ENCODE measurements at regions not wholly inside any gene's neighbourhood (a gene's known extent, or its start where the extent isn't known, plus 50 kb on each side); places are given as distances from the start of the nearest gene placed in this dataset.
A peak's percentile ranks its signal among the peaks of the same experiment; 100 is the strongest.

DNA sequence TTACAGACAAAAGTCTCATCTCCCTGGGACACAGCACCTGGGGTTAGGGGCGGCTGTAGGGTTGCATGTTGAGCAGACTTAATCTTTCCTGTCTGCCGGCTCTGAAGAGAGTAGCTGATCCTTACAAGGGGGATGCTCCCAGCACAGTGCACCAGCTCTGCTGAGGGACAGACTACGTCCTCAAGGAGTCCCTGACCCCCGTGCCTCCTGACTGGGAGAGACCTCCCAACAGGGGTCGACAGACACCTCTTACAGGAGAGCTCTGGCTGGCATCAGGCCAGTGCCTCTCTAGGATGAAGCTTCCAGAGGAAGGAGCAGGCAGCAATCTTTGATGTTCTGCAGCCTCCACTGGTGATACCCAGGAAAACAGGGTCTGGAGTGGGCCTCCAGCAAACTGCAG lies 506.0 kb upstream of the FMR1 start:
- ATAC-seq (ENCODE audit: low read depth in 2 of 2) (no peak), DNase-seq (no peak)
- Mint-ChIP-seq H3K9me3 (peaks cover 0 to 7% (median 1%) of the 10 kb centered on the region in 7 donors), H3K27ac (no peak overlapping the region), H3K4me3 (no peak overlapping the region), H3K36me3 (no peaks in the 10 kb centered on the region), H3K27me3 (no peaks in the 10 kb centered on the region), H3K4me1 (no peaks in the 10 kb centered on the region)

DNA sequence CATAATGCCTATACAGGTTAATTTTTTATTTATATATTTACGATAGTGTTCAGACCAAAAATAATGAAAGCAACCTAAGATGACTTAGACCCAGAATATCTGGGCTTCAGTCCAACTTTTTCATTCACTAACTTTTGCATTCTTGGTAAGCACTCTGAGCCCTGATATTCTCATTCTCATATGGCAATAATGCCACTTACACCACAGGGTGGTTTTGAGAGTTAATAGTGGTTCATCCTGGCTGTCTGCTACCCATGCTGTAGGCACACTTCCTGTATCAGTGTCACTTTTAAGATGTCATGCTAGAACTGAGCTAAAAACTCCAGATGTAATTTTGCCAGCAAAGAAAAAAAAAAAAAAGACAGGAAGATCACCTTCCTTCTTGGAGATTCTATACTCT lies 508.7 kb upstream of the FMR1 start:
- H3K27me3 Mint-ChIP-seq: no peaks in the 10 kb centered on the region
- H3K36me3 Mint-ChIP-seq: no peaks in the 10 kb centered on the region
- peaks cover 0 to 8% (median 1%) of the 10 kb centered on the region in 7 donors for H3K9me3 Mint-ChIP-seq
- DNase-seq: no peak
- H3K27ac Mint-ChIP-seq: no peak overlapping the region
- no peaks in the 10 kb centered on the region for H3K4me1 Mint-ChIP-seq
- H3K4me3 Mint-ChIP-seq: no peak overlapping the region
- no peak for ATAC-seq (ENCODE audit: low read depth in 2 of 2)

DNA sequence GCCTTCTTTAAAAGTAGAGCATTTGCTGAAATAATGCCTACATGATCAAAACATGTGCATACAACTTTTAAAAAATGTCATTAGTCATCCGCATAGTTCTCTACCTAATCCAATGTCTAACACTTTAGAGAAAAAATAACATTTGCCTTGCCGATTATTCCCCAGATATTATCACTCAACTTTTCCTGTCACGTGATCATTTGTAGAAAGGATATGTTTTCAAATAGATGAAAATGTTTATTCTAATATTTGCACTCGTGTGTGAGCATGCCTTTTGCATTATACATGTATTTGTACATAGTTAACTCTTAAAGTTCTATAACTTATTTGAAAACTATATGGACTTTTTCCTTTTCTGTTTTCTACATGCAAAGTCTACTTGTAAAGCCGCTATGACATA lies 533.0 kb upstream of the FMR1 start:
- Mint-ChIP-seq H3K4me1 (peaks cover 0 to 5% (median 0%) of the 10 kb centered on the region in 3 donors), H3K27me3 (no peaks in the 10 kb centered on the region), H3K4me3 (no peak overlapping the region), H3K9me3 (peaks cover 0 to 4% (median 0%) of the 10 kb centered on the region in 7 donors), H3K36me3 (no peaks in the 10 kb centered on the region), H3K27ac (no peak overlapping the region)
- no peak for ATAC-seq (ENCODE audit: low read depth in 2 of 2)
- DNase-seq: no peak

DNA sequence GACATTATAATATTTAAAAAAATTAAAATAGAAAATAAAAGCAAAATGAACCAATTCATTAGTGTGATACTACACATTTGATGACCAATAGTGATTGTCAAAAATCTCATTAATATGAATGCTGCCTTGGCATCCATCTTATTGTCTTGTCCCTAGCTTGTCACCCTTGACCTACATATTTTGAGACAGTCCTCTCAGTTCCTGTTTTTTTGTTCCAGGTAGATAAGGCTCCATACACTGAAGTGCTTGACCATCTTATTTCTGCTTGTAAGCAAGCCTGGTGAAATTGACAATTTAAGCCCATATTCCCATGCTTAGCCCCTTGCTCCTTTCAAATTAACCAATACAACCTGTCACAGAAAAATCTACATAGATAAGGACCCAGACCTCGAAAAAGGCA lies 534.0 kb upstream of the FMR1 start:
- Mint-ChIP-seq H3K36me3 (no peaks in the 10 kb centered on the region), H3K4me1 (peaks cover 0 to 5% (median 0%) of the 10 kb centered on the region in 3 donors), H3K27me3 (no peaks in the 10 kb centered on the region), H3K4me3 (no peak overlapping the region), H3K27ac (peak overlapping the region in 1 of 6 donors; percentile 18), H3K9me3 (peaks cover 0 to 4% (median 0%) of the 10 kb centered on the region in 7 donors)
- DNase-seq (no peak), ATAC-seq (ENCODE audit: low read depth in 2 of 2) (no peak)

DNA sequence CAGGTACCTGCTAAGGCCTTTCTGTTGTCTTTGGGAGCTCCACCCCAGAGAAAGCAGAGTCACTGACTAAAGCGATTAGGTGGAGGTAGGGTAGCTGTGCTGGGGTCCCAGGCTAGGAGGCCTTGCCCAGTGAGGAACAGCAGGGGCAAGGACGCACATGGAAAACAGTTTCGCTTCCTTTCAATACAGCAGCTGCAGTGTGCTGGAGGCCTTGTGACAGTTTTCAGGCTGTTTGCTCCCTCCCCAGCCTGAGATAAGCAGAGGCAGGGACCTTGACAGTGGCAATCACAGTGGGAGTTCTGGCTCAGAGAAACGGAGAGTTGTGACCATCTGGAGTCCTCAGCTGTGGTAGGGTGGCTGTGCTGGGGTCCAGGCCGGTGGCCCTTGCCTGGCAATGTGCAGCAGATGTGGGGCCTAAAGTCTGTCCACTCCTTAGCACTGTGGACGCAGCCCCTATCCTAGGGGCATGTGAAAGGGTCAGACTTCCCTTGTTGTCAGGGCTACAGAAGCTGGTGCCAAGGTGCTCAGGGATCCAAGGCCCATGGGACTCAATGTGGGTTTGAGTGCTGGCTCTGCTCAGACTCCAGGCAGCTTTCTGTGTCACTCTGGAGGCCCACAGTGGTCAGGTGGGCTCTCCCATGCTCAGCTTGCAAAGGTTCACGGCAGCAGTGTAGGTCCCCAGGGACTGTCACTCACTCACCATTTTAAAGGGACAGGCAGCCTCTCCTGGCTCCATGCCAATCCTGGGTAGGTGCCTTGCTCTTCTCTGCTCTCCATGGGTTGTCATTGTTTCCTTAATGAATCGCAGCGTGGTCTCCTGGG lies 534.9 kb upstream of the FMR1 start:
- Mint-ChIP-seq H3K4me1 (peaks cover 0 to 5% (median 0%) of the 10 kb centered on the region in 3 donors), H3K36me3 (no peaks in the 10 kb centered on the region), H3K4me3 (peak overlapping the region in 1 of 8 donors; percentile 28), H3K9me3 (peaks cover 0 to 4% (median 0%) of the 10 kb centered on the region in 7 donors), H3K27me3 (no peaks in the 10 kb centered on the region), H3K27ac (no peak overlapping the region)
- DNase-seq (no peak), ATAC-seq (ENCODE audit: low read depth in 2 of 2) (no peak)

DNA sequence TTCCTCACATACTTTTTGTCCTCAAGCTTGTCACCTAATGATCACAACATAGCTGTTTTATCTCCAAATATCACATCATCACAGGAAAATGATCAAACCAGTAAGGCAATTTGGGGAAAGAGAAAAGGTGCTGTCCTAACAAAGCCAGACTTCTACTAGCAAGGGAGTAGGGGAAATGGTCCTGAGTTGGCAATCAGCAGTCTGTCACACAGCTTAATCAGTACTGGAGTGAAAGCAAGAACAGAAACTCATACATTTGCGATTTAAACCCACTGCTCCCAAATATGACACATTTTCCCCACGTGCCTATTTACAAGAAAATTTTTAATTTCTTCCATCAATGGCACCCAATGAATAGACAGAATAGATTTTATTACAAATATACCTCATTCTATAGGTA lies 546.8 kb upstream of the FMR1 start:
- DNase-seq (no peak), ATAC-seq (ENCODE audit: low read depth in 2 of 2) (no peak)
- H3K27ac Mint-ChIP-seq: no peak overlapping the region
- no peak overlapping the region for H3K4me3 Mint-ChIP-seq
- H3K27me3 Mint-ChIP-seq: no peaks in the 10 kb centered on the region
- H3K9me3 Mint-ChIP-seq: peaks cover 0 to 13% (median 3%) of the 10 kb centered on the region in 7 donors
- H3K4me1 Mint-ChIP-seq: no peaks in the 10 kb centered on the region
- no peaks in the 10 kb centered on the region for H3K36me3 Mint-ChIP-seq

DNA sequence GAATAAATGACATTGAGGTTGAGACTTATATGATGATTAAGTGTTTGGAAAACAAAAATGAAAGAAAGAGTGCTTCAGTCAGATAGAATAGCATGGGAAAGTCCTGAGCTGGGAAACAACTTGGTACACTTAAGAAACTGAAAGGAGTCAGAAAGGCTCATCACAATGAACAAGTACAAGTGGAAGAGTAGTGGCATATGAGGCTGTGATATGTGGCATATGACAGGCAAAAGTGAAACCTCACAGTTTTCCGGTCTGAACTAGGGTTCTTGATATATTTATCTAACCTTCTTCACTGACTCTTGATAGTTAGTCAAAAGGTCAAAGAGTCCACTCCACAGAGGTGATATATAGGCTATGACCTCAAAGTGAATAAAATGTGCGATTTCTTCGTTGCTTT lies 537.1 kb upstream of the CXorf51A start:
- Mint-ChIP-seq H3K9me3 (peaks cover 2 to 37% (median 15%) of the 10 kb centered on the region in 7 donors), H3K36me3 (no peaks in the 10 kb centered on the region), H3K27me3 (no peaks in the 10 kb centered on the region), H3K27ac (no peak overlapping the region), H3K4me1 (no peaks in the 10 kb centered on the region), H3K4me3 (no peak overlapping the region)
- DNase-seq (no peak), ATAC-seq (ENCODE audit: low read depth in 2 of 2) (no peak)

DNA sequence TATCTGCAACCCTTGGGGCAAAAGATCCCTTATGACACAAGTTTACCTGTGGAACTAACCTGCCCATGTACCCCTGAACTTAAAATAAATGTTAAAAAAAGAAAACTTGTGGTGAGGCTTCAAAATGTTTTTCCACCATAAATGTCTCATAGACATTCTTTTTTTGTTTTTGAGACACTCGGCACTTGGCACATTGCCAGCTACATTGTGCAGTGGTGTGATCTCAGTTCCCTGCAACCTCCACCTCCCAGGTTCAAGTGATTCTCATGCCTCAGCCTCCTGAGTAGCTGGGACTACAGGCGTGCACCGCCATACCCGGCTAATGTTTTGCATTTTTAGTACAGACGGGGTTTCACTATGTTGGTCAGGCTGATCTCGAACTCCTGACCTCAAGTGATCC lies 528.9 kb upstream of the CXorf51A start:
- ATAC-seq (ENCODE audit: low read depth in 2 of 2) (no peak), DNase-seq (no peak)
- H3K4me3 Mint-ChIP-seq: no peak overlapping the region
- no peaks in the 10 kb centered on the region for H3K27me3 Mint-ChIP-seq
- peaks cover 0 to 16% (median 5%) of the 10 kb centered on the region in 7 donors for H3K9me3 Mint-ChIP-seq
- no peaks in the 10 kb centered on the region for H3K4me1 Mint-ChIP-seq
- no peaks in the 10 kb centered on the region for H3K36me3 Mint-ChIP-seq
- H3K27ac Mint-ChIP-seq: no peak overlapping the region

DNA sequence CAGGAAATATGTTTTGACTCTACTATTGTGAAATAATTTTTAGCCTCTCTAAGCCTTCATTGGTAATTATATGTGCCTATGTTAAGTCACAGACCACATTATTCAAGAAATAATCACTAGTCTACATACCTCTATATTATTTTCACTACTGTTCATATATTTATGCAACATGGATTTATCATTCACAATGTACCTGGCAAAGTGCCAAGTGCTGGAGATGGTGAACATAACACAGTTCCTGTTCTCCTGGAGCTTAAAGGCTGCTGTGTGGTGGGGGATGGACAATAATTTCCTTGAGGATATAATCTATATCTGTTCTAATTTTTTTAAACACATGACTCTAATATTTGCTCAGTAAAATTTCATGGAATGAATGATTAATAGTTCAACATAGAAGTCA lies 527.7 kb upstream of the CXorf51A start:
- H3K4me3 Mint-ChIP-seq: no peak overlapping the region
- peaks cover 0 to 17% (median 3%) of the 10 kb centered on the region in 7 donors for H3K9me3 Mint-ChIP-seq
- ATAC-seq (ENCODE audit: low read depth in 2 of 2) (no peak), DNase-seq (no peak)
- H3K36me3 Mint-ChIP-seq: no peaks in the 10 kb centered on the region
- H3K27ac Mint-ChIP-seq: no peak overlapping the region
- H3K27me3 Mint-ChIP-seq: no peaks in the 10 kb centered on the region
- H3K4me1 Mint-ChIP-seq: no peaks in the 10 kb centered on the region

DNA sequence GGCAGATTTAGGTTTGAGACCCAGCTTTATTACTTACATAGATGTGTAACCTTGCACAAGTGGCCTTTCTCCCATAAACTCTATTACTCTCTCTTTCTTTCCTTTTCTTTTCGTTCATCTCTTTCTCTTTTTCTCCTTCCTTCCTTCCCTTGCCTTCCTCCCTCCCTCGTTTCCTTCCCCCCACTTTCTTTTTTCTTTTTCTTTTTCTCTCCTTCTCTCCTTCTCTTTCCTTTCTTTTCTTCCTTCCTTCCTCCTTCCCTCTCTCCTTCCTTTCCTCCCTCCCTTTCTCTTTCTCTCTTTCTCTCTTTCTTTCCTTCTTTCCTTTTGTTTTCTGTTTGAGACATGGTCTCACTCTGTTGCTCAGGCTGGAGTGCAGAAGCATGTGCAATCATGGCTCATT lies 526.4 kb upstream of the CXorf51A start:
- Mint-ChIP-seq H3K27me3 (no peaks in the 10 kb centered on the region), H3K27ac (peak overlapping the region in 1 of 6 donors; percentile 19), H3K36me3 (no peaks in the 10 kb centered on the region)

DNA sequence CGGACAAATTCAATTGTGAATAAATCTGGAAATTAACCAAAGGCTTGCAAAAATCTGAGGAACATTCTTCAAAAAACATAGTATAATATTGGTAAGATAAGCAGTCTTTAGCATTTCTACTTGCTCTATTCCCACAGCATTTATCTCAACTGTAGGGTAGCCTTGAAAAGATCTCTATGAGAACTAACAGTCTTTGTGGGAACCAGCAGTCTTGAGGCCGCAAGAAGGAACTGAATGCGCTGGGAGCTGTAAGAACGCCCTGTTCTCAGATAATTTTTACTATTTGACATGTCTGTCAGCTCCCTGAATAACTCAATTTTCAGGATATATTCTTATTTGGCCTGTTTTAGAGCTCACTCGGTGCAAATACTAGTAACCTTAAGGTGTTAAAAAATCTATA lies 519.3 kb upstream of the CXorf51A start:
- no peak overlapping the region for H3K27ac Mint-ChIP-seq
- DNase-seq: no peak
- H3K36me3 Mint-ChIP-seq: no peaks in the 10 kb centered on the region
- no peaks in the 10 kb centered on the region for H3K27me3 Mint-ChIP-seq
- no peak for ATAC-seq (ENCODE audit: low read depth in 2 of 2)
- H3K4me1 Mint-ChIP-seq: no peaks in the 10 kb centered on the region
- no peak overlapping the region for H3K4me3 Mint-ChIP-seq
- H3K9me3 Mint-ChIP-seq: peaks cover 0 to 19% (median 4%) of the 10 kb centered on the region in 7 donors

More for the DNA sequence above, 526.4 kb upstream of the CXorf51A start:
- DNase-seq (no peak), ATAC-seq (ENCODE audit: low read depth in 2 of 2) (no peak)
- no peaks in the 10 kb centered on the region for H3K4me1 Mint-ChIP-seq
- peaks cover 0 to 17% (median 2%) of the 10 kb centered on the region in 7 donors for H3K9me3 Mint-ChIP-seq
- no peak overlapping the region for H3K4me3 Mint-ChIP-seq

DNA sequence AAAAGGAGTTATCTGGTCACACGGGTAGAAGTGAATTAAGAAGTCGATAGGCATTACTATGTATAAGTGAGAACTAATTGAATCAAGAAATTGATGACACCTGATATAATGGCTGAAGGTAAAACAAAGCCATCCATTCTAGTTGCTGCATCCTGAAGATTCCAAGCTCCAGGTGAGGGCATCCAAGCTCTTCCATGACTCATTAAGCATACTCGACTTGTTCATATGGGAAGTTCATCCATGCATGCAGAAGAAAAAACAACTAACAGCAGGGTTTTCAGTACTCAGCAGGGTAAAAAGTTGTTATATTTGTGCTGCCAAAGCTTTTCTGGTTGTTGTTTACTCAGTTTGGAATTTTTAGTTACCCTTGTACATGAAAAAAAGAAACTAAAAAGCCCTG lies 508.0 kb upstream of the CXorf51A start:
- ATAC-seq (ENCODE audit: low read depth in 2 of 2): no peak
- H3K36me3 Mint-ChIP-seq: no peaks in the 10 kb centered on the region
- no peaks in the 10 kb centered on the region for H3K27me3 Mint-ChIP-seq
- no peaks in the 10 kb centered on the region for H3K4me1 Mint-ChIP-seq
- H3K4me3 Mint-ChIP-seq: no peak overlapping the region
- DNase-seq: no peak
- H3K27ac Mint-ChIP-seq: no peak overlapping the region
- H3K9me3 Mint-ChIP-seq: peaks cover 0 to 2% (median 0%) of the 10 kb centered on the region in 7 donors

DNA sequence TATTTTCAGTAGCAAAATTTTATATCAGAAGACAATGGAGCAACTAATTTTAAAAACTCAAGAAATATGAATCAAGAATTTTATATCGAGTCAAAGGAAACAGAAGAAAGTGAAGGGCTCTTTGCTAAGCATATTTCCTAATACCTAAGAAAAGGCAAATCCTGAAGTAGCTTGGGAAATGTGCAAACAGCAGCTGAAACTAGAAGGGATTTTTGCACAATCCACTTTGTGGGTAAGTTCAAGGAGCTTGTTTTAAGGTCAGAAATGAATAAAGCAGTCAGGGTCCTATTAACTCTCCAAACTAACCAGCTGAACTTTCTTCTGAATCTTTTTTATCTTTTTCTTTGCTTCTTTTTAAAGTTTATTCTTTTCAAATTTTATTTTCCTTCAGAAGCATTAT lies 500.9 kb upstream of the CXorf51A start:
- DNase-seq (no peak), ATAC-seq (ENCODE audit: low read depth in 2 of 2) (no peak)
- no peaks in the 10 kb centered on the region for H3K4me1 Mint-ChIP-seq
- H3K27me3 Mint-ChIP-seq: no peaks in the 10 kb centered on the region
- peaks cover 0 to 7% (median 0%) of the 10 kb centered on the region in 7 donors for H3K9me3 Mint-ChIP-seq
- no peaks in the 10 kb centered on the region for H3K36me3 Mint-ChIP-seq
- no peak overlapping the region for H3K4me3 Mint-ChIP-seq
- no peak overlapping the region for H3K27ac Mint-ChIP-seq
